Uterus (tissue), 2 donors: ENCODE measurements at regions not wholly inside any gene's neighbourhood (a gene's known extent, or its start where the extent isn't known, plus 50 kb on each side); places are given as distances from the start of the nearest gene placed in this dataset.

Source experiments
- POLR2A ChIP-seq, 2 donors: fragments of 450-650 bp; IDR thresholded peaks; one replicate each; pipeline ENCODE4 v1.6.1; 2016; ENCODE audit warnings: antibody characterized with exemption in 2 of 2, mild to moderate bottlenecking in 1 of 2, moderate library complexity in 1 of 2
- TF ChIP-seq, protein P1 (sequence below), 4 experiments: fragments of 200-600 bp in 2 of 4; fragments of 450-650 bp in 2 of 4; sonication (generic) in 2 of 4; IDR thresholded peaks; one replicate each; pipeline ENCODE4 v1.5.1; 2016 to 2019; ENCODE audit warnings: antibody characterized with exemption in 4 of 4, mild to moderate bottlenecking in 2 of 4, moderate library complexity in 1 of 4

- TF ChIP-seq, protein P1, sequence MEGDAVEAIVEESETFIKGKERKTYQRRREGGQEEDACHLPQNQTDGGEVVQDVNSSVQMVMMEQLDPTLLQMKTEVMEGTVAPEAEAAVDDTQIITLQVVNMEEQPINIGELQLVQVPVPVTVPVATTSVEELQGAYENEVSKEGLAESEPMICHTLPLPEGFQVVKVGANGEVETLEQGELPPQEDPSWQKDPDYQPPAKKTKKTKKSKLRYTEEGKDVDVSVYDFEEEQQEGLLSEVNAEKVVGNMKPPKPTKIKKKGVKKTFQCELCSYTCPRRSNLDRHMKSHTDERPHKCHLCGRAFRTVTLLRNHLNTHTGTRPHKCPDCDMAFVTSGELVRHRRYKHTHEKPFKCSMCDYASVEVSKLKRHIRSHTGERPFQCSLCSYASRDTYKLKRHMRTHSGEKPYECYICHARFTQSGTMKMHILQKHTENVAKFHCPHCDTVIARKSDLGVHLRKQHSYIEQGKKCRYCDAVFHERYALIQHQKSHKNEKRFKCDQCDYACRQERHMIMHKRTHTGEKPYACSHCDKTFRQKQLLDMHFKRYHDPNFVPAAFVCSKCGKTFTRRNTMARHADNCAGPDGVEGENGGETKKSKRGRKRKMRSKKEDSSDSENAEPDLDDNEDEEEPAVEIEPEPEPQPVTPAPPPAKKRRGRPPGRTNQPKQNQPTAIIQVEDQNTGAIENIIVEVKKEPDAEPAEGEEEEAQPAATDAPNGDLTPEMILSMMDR (IDR thresholded peaks at IDR 0.05) = no peak
- no peak for TF ChIP-seq POLR2A (IDR thresholded peaks at IDR 0.05)
Measured at GRCh38 chr17:43324205-43324893, 74.4 kb upstream of the ARL4D start.
